Fibroblast of skin of abdomen (primary cell): ENCODE measurements at regions not wholly inside any gene's neighbourhood (a gene's known extent, or its start where the extent isn't known, plus 50 kb on each side); places are given as distances from the start of the nearest gene placed in this dataset.

Experiments
- DNase-seq: peaks from one replicate; pipeline ENCODE4 v3.0.0-alpha.2; 2013

DNA sequence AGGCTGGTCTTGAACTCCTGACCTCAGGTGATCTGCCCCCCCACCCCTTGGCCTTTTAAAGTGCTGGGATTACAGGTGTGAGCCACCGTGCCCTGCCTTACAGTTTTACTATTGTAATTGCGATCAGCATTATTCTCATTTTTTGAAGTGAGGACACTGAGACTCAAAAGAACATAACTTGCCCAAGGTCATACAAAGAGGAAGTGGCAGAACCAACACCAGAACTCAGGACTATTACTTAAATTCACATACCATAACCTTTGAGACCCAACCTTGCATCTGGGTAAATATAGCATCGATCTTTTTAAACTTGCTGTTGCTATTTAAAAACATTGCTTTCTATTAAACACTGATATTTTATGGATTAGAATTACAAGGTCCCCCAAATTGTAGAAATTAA lies 54.2 kb downstream of the FOXI1 start:
- DNase-seq: no peak

DNA sequence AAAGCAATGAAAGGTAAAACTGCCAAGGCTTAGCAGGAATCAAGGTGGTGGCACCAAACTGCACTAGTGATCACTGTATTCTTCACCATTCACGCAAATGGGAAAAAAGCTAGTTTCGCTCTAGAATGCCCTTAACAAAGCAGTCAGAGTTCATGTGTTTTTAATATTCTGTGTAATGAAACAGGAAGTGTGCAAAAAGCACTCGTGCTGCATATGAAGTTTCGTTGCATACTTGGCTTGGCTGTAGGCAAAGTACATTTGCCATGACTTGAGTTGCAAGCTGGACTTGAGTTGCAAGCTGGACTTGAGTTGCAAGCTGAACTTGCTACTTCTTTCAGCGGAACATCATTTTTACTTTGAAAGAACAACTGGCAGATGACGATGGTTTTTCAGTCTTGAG lies 55.4 kb downstream of the FOXI1 start:
- peak; percentile 28 for DNase-seq

DNA sequence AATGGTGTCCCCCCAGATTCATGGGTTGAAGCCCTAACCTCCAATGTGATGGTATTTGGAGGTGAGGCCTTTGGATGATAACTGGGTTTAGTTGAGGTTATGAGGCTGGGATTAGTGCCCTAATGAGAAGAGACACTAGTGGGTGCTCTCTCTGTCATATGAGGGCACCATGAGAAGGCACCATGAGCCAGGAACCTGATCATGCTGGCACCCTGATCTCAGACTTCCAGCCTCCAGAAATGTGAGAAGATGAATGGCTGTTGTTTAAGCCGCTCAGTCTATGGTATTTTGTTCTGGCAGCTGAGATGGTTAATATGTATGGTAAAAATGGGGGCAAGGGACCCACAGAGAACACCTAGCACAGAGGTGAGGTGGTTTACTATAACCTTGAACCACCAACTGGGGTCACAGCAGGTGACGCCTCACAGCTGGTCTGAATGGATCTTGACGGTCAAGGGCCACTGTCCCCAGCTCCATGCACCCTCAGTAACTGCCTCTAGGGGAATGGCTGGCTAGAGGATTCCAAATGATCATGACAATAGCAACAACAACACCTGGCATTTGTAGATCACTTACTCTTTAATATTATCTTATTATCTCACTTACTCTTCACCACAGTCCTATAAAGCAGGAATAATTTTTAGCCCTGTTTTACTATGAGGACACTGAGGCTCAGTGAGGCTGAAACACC lies 57.1 kb downstream of the FOXI1 start:
- no peak for DNase-seq

DNA sequence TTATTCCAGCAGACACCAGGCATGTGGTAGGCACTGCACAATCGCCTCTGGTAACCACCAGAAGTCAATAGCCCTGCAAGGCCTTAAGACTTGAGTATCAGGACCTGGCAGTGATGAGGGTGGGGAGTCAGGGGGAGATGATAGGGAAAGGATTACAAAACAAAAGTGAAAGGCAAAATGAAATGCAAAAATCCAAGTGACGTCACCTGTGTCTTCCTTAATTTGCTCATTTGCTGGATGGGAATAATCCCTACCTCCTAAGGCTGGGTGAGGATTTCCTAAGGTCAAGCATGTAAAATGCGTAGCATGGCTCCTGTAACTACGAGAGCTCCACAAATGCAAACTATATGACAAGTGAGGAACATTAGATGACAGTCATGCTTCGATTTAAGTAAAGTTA lies 58.4 kb downstream of the FOXI1 start:
- no peak for DNase-seq

DNA sequence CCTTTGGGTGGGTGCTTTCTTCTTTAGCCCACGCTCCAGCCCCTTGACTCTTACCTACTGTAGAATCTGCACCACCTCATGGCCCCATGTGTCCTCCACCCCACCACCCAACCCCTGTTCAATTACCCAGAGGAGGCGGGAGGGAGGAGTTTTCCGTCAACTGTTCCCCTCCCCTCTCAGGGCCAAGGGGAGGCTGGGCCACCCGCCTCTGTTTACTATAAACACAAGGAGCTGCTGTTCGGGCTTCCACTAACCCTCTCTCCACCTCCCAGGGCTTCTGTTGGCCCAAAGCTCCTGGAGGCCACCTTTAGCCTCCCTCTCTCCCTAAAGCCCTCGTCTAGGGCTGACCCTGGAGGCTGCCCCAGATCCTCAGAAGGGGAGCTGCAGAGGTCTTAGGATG lies 59.2 kb downstream of the FOXI1 start:
- no peak for DNase-seq

DNA sequence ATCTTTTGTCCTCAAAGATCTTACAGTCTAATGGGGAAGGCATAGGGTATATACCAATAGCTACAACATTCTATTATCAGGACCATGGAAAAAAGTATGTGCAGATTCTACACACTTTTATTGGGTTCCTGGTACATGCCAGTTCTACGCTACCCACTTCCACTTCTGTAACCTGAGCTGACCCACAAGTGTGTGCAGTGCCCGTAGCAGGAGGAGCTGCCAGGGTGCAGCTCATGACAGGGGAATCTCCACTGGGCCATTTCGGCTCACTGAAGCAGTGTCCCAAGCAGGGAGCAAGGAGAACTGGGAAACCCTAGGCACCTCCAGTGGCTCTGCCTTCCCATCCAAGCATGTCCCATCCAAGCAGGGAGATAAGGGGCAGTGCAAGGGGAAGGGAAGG lies 60.4 kb downstream of the FOXI1 start:
- DNase-seq: no peak

DNA sequence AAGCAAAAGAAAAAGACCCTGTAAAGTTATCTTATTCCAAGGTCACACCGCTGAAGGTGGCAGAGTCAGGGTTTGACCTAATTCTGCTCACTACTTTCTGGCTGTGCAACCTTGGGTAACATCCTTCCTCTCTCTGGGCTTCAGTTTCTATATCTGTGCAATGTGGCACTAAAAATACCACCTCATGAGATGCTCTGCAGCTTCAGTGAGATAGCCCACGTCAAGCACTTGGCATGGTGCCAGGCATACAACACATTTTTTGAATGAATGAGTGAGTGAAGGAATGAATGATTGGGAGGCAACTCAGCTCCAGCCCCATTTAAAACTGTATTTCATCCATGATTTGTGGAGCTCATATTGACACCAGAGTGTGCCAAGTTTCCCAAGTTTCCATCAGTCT lies 62.3 kb downstream of the FOXI1 start:
- no peak for DNase-seq

DNA sequence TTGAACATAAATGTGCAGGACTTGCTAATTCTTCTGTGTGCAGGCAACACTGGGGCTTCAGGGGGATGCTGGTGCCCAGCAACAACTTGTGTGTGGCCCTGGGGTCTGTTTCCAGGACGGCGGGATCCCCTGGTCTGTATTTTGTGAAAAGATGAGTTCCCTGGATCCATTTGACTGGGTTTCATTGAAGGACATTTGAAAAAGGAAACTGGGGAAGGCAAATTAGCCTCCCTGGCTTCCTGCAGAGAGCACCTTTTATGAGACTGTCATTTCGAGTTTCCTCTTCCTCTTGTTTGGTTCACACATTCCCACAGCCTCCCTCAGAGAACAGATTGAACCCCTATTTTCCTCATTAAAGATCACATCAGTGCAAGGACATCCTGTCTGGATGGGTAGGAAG lies 63.1 kb downstream of the FOXI1 start:
- no peak for DNase-seq

DNA sequence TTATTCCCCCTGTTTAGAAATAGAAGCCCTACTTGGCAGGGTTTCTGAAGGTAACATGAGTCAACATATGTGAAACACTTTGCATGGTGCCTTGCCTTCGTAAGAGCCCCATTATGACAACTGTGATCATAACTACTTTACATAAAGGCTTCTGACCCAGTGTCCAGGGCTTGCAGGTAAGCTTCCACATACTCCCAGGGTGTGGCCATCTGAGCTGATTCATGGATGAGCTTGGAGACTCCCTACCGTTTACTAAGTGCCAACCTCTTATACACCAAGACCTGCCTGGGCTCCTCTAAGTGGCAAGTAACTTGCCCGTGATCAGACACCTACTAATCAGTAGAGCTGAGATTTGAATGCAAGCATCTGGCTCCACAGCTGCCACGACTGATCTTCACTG lies 62.8 kb upstream of the C5orf58 start:
- DNase-seq: no peak

DNA sequence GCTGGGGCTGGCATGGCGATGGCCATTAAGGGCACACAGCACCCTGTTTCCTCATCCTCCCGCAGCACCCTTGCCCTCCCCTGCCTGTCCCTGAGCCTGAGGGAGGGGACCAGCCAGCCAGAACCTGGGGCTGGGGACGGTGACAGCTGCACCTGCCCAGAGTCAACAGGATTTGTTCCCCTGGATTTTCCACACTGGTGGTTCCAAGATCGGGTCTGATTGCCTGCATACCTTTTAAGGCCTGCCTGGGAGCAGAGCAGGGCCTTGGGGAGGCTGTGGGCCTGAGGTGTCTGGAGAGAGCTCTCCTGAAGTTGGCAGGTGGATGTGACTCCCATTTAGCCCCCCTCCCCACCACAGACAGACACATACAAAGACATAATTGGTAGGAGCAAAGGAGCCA lies 61.0 kb upstream of the C5orf58 start:
- DNase-seq: no peak

DNA sequence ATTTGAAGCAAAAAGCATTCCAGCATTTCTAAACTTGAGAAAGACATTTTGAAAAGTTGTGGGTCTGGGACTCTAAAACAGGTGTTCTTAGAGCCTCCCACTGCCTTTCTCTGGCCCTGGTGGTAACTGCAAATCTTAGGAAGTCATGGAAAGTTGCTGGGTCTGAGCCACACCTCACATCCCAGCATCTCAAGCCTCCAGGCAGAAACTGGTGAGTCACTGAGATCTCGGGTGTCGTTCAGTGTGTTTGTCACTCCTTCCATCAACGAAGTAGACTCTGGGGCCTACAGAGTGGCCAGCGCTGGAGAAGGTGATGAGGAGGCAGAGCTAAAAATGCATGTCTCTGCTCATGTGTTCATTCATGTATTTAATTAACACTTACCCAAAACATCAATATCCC lies 59.6 kb upstream of the C5orf58 start:
- peak; percentile 19 for DNase-seq

DNA sequence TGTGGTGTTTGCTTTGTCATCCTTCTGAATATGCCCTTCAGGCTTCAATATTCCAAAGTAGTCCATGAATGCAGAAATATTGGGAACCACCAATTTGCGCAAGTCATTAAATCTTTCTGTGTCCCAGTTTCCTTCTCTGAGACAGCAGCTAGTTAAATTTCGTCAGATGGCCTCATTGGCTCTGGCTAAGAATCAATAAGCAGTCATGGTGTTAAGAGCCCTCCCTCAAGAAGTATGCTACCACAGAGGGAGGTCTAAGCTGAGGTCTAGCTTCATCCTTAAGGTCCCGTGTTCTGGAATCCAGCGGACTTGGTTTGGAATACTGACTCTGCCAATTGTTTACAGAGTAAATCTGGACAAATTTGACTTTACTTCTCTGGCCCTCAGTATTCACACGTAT lies 59.1 kb upstream of the C5orf58 start:
- no peak for DNase-seq

DNA sequence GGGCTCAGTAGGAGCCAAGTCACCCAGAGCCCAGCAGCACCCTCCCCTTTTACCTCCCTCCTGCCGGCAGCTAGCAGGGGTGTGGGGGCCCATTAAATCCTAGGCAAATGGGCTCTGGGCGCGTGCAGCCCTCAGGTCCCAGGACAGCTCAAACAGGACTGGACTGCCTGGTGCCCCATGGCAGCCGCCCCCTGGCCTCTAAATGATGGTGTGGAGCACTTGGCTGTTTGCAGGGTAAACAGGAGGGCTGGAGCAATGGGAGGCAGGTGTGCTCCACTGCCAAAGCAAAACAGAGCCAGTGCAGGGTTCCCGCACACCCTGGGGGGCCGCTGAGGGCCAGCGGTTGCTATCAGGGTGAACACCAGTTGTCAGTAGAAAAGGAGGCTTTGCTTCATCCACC lies 55.9 kb upstream of the C5orf58 start:
- no peak for DNase-seq

DNA sequence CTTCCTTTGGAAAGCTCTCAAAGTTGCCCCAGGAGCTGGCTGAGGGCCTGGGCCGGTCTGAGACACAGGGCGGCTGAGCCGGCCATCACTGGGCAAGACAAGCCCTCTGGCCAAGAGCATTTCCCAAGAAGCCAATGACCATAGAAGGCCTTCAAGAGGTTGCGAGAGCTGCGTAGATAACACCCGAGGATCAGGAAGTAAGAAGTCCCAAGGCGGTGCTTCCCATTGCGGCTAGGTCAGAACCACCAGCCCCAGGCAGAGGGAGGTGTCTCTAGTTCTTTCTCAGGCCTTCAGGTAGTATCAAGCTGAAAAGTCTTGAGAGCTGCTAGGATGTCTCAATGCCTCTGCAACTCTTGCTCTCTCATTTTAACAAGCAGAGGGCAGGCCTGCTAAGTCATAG lies 54.0 kb upstream of the C5orf58 start:
- no peak for DNase-seq

DNA sequence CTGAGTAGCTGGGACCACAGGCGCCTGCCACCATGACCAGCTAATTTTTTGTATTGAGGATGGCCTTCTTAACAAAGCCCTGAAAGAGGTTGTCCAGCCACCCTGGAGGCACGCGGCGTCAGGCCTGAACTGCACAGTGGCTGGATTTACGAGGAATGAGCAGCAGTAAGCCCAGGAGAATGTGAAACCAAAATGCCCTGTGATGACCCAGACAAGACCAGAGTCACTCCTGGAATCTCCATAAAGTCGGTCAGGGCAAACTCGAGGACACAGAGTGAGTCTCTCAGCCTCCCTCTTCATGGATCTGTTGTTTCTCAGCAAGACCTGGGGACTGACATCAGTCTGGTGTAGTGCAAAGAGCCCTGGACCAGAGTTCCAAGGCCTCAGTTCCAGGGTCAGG lies 53.2 kb upstream of the C5orf58 start:
- DNase-seq: no peak

DNA sequence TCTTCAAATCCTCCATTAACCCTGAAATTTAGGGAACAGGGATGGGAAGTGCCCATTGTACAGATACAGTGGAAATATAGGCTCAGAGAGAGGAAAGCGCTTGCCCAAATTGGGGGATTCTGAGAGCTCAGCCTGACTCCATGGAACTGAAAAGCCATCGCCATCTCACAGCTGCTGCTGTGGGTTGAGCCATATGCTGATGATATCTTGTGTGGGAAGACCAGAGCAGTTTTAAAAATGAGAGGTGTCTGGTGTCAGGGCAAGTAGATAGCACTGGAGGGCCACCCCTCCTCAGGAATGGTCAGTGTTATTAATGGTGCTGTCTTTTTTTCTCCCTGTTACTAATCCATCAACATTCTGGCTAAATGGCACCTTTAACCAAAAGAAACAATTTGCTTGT lies 50.9 kb upstream of the C5orf58 start:
- DNase-seq: no peak

DNA sequence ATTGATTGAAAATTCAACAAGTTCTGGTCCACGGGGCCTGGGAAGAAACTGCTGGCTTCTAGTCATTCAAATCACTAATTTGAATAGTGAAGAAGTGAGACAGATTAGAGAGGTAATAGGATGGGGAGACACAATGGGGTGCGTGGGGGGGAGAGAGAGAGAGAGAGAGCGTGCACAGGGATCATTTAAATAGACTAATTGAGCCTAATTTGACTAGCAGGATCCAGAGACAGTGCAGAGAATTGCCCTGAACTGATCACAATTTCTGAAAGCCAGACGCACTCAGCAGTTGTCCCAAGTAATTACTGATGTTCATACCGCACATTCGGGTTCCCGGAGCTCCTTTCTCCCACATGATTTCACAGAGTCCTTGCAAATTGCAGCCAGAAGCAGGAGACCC lies 50.3 kb upstream of the C5orf58 start:
- no peak for DNase-seq
